Cardiac muscle cell (in vitro differentiated cells and primary cell): ENCODE measurements at regions not wholly inside any gene's neighbourhood (a gene's known extent, or its start where the extent isn't known, plus 50 kb on each side); places are given as distances from the start of the nearest gene placed in this dataset.
A peak's percentile ranks its signal among the peaks of the same experiment; 100 is the strongest.

Source experiments
- DNase-seq, 2 donors: peaks; one replicate each; pipeline versions ENCODE4 v3.0.0 to v3.0.0-alpha.2; 2010 to 2017; ENCODE audit warnings: low read depth in 1 of 2, low spot score in 1 of 2
- H3K27ac ChIP-seq: fragments of 200-600 bp; sonication (generic); 2 replicates; pipeline ENCODE4 v1.5.1; 2016
- H3K27me3 ChIP-seq: fragments of 200-600 bp; sonication (generic); 2 replicates; pipeline ENCODE4 v1.6.0; 2016; ENCODE audit warnings: control low read depth
- H3K36me3 ChIP-seq: fragments of 200-600 bp; sonication (generic); 2 replicates; pipeline ENCODE4 v1.5.1; 2016; ENCODE audit warnings: control low read depth
- H3K4me1 ChIP-seq: fragments of 200-600 bp; sonication (generic); 2 replicates; pipeline ENCODE4 v1.8.1; 2017; ENCODE audit warnings: low read depth, mild to moderate bottlenecking, mixed run types
- H3K4me3 ChIP-seq: fragments of 200-600 bp; sonication (generic); 2 replicates; pipeline ENCODE4 v1.5.1; 2016; ENCODE audit warnings: mild to moderate bottlenecking
- H3K9me3 ChIP-seq: fragments of 200-600 bp; sonication (generic); 2 replicates; pipeline ENCODE4 v1.5.1; 2017; ENCODE audit warnings: low read depth, mild to moderate bottlenecking, control low read depth
- CTCF ChIP-seq: IDR thresholded peaks from 2 replicates; pipeline ENCODE4 v1.5.1; 2012; ENCODE audit warnings: low read depth, mild to moderate bottlenecking, low read length

DNA sequence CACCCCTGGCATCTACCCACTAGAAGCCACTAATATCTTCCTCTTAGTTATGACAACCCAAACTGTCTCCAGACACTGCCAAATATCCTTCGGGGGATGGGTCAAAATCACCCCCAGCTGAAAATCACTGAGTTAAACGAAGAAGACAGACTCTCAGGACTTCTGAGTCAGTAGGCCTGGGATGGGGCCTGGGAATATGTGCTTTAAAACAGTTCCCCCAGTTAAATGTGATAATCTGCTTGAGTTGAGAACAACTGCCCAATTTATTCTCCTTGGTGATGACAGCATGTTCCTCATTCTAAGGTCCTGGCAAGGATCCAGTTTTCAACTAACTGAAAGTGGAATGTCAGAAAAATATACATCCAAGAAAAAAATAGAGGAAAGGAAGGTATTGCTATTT, 52.4 kb downstream of the CBLL2 start:
- DNase-seq: peak; percentile 32 to 37
- Histone ChIP-seq H3K4me3 (no peak overlapping the region), H3K27ac (peak overlapping the region; percentile 73), H3K9me3 (no peaks in the 10 kb centered on the region), H3K4me1 (peaks cover 17% of the 10 kb centered on the region), H3K36me3 (no peaks in the 10 kb centered on the region), H3K27me3 (no peaks in the 10 kb centered on the region)
- TF ChIP-seq CTCF: no peak

GRCh38 chrX:22329783-22330182, 57.1 kb downstream of the CBLL2 start:
- H3K36me3 ChIP-seq: no peaks in the 10 kb centered on the region
- H3K4me1 ChIP-seq: peaks cover 14% of the 10 kb centered on the region
- H3K9me3 ChIP-seq: no peaks in the 10 kb centered on the region

DNA sequence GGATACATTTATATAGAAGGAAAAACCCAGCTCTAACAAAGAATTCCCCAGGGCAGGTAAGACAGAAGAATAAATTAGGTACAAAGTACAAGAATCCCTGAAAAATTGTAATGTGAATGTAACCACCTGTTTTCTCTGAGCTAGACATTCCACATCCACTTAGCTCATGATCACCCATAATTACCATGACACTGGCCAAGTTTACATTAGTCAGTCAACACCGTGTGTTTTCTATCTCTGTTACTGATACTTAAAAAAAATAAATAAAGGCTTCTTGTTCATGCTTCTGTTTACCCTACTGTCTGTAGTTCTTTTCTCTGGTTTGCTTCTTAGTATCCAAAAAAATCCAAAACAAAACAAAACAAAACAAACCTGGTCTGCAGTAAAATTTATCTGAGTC, 66.0 kb downstream of the CBLL2 start:
- no peak overlapping the region for H3K27ac ChIP-seq
- H3K27me3 ChIP-seq: no peaks in the 10 kb centered on the region
- no peak for DNase-seq
- H3K4me3 ChIP-seq: no peak overlapping the region
- no peaks in the 10 kb centered on the region for H3K4me1 ChIP-seq
- H3K9me3 ChIP-seq: no peaks in the 10 kb centered on the region
- TF ChIP-seq CTCF: no peak
- H3K36me3 ChIP-seq: no peaks in the 10 kb centered on the region

More at GRCh38 chrX:22329783-22330182, 57.1 kb downstream of the CBLL2 start:
- DNase-seq: no peak
- Histone ChIP-seq H3K27ac (no peak overlapping the region), H3K27me3 (no peaks in the 10 kb centered on the region), H3K4me3 (no peak overlapping the region)
- TF ChIP-seq CTCF: no peak

- no peak for TF ChIP-seq CTCF
- H3K27me3 ChIP-seq: no peaks in the 10 kb centered on the region
- no peak for DNase-seq
- H3K4me3 ChIP-seq: no peak overlapping the region
- no peak overlapping the region for H3K27ac ChIP-seq
- no peaks in the 10 kb centered on the region for H3K36me3 ChIP-seq
- no peaks in the 10 kb centered on the region for H3K4me1 ChIP-seq
- no peaks in the 10 kb centered on the region for H3K9me3 ChIP-seq
Observed at GRCh38 chrX:22339459-22339858, 66.7 kb downstream of the CBLL2 start.

DNA sequence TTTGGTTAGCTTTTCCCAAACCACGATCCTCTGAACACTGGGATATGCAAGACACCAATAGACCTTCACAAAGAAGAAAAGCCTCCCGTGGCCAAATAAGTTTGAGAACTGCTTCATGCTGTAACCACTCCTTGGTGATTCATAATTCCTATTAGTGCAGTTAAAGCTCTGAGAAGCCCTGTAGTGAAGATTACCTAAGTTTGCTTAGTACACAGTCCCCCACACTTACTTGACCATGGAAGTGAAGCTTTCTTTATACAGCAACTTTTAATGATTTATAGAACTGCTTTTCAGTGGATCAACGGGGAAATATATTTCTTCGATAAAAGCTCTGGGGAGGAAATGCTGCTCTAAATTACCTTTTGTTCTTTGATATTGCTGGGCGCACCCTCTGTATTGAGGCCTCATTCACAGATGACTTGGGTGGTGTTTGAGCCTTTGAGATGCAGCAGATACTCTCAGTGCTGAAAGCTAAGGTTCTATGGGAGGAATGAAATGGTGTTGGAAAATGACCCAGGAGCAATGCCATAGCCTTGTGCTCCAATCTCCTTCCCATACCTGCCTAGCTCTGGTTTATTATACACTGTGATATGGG, 67.4 kb downstream of the CBLL2 start:
- TF ChIP-seq CTCF: no peak
- Histone ChIP-seq H3K27me3 (no peaks in the 10 kb centered on the region), H3K4me3 (no peak overlapping the region)

More for the DNA sequence above, 67.4 kb downstream of the CBLL2 start:
- Histone ChIP-seq H3K36me3 (no peaks in the 10 kb centered on the region), H3K4me1 (no peaks in the 10 kb centered on the region), H3K9me3 (no peaks in the 10 kb centered on the region), H3K27ac (no peak overlapping the region)
- no peak for DNase-seq
